CD4-positive, alpha-beta T cell treated with Interleukin-6 for 4 hours (primary cell): ENCODE measurements at regions not wholly inside any gene's neighbourhood (a gene's known extent, or its start where the extent isn't known, plus 50 kb on each side); places are given as distances from the start of the nearest gene placed in this dataset.
"Not testable (repeated sequence)": the region's sequence is repeated elsewhere in the genome, so short reads cannot be mapped to it uniquely, and the experiment has no call there.

Experiments used
- DNase-seq: peaks from one replicate; pipeline ENCODE4 v3.0.0-alpha.2; 2020; ENCODE audit warnings: mixed read lengths

DNA sequence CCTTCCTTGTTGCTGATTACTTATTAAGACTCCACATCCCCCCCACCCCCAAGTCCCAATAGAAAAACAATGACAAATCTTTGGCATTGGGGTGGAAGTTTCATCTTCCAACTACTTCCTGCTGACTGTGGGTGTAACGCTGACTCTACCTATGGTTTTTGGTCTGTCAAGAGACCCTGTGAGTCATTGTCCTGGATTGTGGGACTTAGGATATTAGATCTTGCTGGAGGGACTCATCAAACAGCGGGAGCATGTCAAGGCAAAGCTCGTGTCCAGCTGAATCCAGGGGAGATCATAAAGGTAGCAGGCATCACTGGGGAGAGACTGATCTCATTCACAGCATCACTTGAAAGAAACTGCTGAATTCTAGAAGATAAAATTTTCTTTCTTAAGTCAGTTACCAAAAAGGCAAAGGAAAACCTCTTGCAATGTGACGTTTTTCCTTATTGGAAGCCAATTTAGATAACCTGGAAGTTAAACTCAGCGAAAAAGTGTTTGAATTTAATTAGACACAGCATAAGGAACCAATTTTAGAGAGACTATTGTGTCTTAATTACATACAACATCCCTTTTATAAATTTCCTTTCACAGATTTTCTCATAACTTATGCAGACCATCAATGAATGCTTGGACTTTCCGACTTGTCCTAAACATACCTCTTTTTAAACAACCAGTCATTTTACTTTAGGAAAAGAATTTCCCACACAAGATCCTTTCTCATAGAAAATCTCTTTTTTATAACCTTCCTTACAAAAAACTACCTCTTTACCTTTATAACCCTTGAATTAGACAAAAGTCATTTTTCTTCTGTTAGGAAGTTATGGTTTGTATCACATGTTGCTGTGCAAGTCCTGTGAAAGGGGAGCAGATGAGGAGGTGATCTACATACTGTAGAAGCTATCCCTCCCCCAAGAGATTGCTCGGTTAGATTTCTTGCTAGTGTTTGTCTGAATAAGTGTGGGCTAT lies 94.6 kb upstream of the SCAF11 start:
- DNase-seq: no peak

DNA sequence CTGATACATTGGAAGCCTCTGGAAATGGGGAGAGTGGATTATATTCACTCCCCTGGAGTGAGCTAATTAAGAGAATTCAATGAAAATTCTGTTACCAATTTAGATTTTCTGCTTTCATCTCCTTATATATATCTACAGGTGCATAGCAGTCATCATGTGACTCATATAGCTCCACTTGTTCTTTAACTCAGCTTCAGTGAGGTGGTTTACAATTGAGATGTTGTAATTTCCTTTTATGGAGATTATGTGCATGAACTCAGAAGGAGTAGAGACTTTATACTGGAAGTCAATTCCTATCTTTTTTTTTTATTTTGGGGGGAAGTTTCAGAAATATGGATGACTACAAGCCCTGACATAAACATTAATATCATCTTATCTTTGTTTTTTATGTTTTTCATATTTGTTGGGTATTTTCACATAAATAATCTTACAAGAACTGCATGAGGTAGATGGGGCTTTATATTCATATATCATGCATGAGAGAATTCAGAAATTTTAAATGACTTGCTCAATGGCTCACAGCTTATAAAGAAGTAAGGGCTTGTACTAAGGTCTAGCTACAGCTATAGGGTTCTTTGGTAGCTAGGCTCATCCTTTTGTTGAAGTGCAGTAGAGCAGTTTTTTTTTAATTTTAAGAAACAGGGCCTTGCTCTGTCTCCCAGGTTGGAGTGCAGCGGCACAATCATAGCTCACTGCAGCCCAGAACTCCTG lies 92.3 kb upstream of the SCAF11 start:
- no peak for DNase-seq

DNA sequence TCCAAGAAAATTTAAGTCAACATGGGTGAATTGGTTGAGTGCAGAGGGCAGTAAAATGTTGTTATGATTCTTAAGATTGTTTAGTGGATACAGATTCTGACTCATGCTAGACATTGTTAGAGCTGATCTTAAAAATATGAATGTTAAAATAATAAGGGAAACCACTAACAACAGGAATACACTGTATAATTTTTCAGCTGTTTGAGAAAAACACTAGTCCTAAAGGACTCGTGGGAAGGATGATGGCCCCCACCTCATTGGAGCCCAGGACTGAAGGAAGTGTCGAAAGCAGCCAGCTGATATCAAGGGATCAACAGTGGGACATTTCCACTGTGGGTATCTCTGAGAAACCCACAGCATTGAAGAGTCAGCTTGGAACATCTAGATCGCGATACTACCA lies 82.9 kb upstream of the SCAF11 start:
- no peak for DNase-seq

DNA sequence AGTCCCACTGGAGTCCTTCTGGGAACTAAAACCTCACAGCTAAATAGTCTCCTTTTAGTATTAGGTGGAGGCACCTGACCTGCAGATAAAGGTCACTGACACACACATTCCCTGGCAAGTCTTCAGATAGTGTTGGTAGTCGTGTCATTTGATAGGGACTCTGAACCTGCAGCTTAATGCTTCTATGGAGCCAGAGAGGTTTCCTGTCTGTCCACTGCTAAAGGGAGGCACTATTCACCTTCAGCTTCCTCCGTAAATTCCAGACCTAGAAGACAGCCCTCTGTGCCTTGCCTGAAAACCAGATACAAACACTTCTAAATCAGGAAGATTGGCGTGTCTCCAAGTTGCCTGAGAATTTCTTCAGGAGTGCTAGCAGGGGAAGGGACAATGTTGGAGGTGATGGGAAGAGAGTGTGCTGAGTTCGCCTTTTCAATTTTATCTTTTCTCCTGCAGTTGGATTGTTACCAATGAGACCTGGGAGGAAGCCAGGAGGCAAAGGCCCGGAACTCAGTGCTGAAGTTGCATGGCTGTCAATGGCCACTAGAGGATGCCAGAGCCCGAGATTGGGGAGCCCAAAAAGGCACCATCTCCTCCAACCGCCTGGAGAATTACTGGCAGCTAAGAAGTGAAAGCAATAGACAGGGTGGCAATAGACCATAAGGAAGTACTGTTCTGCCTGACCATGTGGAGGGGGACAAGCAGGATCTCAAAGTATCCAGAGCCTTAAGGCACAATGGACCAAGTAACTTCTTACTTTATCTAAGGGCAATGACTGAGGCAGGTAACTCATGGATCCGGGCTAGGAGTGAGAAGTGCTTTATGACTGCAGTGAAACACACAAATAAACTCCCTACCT lies 81.6 kb upstream of the SCAF11 start:
- peak; percentile 63 for DNase-seq

DNA sequence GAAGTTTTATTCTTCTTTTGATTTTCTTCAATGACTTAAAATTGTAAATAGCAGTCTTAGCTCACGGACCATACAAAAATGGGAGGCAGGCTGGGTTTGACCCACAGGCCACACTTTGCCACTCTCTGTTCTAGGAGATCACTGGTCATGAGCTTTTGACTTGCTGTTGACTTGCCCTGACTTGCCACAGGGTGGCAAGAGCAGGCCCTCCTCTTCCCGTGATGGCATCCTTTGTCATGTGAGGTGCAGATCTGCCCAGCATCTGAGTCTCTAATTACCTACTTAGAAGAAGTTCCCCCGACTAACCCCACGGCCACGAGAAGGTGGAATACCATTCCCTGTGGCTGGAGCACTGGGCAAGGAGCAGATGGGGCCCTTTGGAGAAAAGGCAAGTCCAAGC lies 81.0 kb upstream of the SCAF11 start:
- no peak for DNase-seq

DNA sequence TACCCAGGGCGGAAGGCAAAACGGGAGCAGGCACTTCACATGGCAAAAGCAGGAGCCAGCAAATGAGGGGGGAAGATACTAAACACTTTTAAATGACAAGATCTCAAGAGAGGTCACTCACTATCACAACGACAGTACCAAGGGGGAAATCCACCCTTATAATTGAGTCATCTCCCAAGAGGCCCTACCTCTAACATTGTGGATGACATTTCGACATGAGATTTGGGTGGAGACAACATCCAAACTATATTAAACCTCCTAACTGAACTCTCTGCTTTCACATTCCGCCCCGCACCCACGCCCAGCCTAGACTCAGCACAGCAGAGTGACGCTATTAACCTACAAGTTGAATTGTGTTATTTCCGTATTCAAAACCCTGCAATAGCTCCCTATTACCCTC lies 76.7 kb upstream of the SCAF11 start:
- no peak for DNase-seq

DNA sequence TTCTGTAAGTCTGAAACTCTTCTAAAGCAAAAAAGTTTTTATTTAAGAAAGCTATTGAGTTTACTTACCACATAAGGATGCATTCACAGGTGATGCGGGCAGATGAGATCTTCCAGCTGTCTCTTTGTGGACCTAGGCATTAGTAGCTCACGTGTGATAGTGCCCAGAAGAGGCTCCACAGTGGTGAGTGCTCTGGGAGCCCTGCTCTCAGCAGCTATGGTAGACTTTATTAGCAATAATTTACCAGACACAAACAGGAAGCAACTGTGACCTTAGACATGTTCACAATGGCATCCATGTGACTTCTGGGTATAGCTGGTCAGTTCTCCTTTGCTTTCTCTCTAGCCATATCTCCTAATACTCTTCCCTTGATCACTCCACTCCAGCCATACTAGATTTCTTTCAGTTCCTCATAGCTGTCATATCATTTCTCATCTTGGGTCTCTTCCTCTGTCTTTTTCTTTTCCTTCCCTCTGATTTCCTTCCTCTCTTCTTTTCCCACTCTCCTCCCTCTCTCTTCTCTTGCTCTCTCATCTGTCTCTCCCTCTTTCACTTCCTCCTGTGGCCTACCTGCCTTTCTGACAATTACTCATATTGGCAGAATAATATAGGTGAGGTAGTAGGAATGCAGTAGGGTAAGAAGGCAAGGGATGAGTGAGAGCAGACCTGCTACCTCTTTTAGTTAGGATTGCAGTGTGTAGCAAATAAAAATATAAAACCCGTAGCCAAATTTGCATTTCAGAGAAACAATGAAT lies 75.2 kb upstream of the SCAF11 start:
- DNase-seq: no peak

DNA sequence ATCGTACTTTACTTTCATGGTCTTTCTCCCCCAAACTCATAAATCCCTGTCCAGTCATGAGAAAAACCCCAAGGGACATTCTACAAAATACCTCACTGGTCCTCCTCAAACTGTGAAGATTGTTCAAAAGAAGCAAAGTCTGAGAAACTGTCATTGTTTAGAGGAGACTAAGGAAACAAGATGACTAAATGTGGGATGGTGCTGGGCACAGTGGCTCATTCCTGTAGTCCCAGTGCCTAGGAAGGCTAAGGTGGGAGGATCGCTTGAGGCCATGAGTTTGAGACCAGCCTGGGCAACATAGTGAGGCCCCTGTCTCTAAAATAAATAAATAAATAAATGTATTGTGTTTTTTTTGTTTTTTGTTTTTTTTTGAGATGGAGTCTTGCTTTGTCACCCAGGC lies 74.2 kb upstream of the SCAF11 start:
- no peak for DNase-seq

DNA sequence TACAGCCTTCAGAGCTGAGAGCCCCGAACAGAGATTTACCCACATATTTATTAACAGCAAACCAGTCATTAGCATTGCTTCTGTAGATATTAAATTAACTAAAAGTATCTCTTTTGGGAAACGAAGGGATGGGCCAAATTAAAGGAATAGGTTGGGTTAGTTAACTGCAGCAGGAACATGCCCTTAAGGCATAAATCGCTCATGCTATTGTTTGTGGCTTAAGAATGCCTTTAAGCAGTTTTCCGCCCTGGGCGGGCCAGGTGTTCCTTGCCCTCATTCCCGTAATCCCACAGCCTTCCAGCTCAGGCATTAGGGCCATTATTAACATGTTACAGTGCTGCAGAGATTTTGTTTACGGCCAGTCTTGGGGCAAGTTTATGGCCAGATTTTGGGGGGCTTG lies 68.3 kb upstream of the SCAF11 start:
- DNase-seq: not testable (repeated sequence)

DNA sequence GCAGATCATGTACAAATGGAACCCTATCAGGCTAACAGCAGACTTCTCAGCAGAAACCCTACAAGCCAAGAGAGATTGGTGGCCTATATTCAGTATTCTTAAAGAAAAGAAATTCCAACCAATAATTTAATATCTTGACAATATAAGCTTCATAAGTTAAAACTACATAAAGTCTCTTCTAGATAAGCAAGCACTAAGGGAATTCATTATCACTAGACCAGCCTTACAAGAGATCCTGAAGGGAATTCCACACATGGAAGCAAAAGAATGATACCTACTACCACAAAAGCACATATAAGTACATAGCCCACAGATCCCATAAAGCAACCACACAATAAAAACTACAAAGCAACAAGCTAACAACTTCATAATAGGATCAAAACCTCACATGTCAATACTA lies 60.4 kb upstream of the SCAF11 start:
- no peak for DNase-seq

DNA sequence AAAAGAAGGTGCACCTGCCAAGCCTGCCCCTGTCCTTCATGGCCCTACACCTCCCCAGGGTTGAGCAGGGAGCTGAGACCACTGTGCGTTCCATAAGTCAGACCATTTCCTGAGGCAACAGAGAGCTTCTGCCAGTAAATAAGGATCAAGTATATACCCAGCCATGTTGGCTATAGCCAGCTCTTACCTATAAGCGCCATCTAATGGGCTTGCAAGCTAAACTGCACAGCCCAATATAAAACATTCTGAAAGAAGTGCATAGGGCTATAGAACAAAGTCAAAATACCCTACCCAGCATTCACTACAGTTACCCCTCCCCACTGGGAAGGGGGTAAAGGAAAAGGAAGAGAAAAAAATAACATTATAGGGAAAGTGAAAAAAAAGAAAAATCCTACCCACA lies 59.3 kb upstream of the SCAF11 start:
- DNase-seq: no peak

DNA sequence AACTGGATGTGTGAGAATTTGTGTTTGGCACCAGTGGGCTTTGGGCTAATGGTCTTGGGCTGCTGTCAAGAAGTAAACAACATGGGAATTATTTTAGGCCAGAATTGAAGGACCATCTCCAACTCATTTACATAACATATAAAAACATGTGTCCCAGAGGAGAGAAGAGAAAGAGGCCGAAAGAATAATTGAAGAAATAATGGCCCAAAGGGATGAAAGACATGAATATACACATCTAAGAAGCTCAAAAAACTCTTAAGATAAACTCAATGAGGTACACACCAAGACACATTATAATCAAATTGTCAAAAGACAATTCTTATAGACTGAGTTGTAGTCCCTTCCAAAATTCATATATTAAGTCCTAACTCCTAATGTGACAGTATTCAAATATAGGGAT lies 56.1 kb upstream of the SCAF11 start:
- DNase-seq: no peak

DNA sequence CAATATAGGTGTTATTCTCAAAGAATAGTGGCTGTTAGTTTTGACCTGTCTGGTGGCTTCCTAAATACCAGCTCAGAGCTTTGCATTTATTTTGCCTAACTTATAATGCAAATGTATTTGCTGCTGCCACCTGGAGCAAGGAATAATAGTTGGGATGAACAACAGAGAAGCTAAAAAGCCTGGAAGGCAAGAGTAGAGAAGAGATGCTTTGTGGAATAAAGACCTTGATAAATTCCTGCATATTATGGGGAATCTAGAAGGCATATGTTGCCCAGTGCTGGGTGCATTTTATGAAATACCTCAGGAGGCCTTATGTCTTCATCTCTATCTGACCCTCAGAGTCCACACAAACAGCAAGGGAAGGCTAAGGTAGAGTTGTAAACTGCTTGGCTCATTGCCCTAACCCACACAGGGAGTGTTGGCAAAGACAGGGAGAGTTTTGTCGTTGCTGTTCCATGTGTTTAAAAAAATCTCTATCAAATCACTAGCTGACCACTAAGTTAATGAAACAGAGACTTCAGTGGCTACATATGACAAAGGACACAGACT lies 53.7 kb upstream of the SCAF11 start:
- DNase-seq: no peak
